Activated T-cell treated with anti-CD3 and anti-CD28 coated beads for 48 hours (primary cell): ENCODE measurements at regions not wholly inside any gene's neighbourhood (a gene's known extent, or its start where the extent isn't known, plus 50 kb on each side); places are given as distances from the start of the nearest gene placed in this dataset.

ENCODE experiments used
- DNase-seq: peaks from one replicate; pipeline ENCODE4 v3.0.0-alpha.2; 2020; ENCODE audit warnings: low read depth

DNA sequence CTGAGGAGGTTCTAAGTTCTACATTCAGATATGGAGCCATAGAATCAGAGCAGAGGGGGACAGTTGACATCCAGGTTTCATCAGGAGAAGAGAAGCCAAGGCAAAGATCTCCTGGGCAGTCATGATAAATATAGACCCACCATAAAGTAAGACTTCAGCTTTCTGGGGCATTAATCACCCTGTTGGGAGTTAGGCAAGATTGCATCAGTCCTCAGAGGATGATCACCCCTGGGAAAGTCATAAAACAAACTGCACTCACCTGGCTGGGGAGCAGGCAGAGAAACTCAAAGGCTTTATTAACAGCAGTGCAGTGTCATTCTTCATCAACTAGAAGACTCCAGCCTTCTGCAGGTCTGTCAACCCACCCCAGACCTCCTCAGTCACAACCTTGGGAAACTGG lies 301.3 kb upstream of the JARID2 start:
- no peak for DNase-seq

DNA sequence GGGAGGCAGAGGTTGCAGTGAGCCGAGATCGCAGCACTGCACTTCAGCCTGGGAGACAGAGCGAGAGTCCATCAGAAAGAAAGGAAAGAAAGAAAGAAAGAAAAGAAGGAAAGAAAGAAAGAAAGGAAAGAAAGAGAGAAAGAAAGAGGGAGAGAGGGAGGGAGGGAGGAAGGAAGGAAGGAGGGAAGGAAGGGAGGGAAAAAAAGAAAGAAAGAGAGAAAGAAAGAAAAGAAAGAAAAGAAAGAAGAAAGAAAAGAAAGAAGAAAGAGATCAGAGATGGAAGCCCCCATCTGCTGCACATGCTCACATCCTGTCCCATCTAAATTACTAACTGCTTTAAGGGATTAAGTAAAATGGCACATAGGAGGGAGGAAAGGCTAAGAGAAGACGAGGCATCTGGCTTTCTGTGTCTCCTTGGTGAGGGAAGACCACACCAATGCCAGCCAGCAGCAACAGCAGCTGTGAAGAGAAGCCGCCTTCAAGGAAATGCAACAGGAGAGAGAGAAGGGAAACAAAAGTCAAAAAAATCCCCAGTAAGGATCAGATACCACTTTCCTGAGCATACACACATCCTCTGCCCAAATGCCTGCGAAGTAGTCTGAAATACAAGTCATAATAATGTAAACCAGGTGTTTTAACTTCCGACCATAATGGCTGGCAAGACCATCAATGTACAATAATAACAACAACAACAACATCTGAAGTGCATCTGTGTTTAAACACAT lies 300.2 kb upstream of the JARID2 start:
- DNase-seq = no peak

DNA sequence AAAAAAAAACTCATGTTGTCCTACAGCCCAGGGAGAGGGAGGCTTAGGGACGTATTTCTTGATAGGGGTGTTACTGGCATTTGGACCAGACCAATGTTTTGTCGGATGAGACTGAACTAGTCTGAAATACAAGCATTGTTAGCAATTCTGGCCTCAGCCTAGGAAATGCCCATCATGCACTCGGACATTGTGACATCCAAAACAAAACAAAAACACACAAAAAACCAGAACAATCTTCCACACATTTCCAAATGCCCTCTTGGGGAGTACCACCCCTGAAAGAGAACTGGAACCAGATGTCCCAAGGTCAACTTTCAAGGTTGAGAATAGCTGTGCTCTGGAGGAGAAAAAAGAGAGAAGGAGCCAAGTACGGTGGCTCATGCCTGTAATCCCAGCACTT lies 299.1 kb upstream of the JARID2 start:
- DNase-seq = no peak

DNA sequence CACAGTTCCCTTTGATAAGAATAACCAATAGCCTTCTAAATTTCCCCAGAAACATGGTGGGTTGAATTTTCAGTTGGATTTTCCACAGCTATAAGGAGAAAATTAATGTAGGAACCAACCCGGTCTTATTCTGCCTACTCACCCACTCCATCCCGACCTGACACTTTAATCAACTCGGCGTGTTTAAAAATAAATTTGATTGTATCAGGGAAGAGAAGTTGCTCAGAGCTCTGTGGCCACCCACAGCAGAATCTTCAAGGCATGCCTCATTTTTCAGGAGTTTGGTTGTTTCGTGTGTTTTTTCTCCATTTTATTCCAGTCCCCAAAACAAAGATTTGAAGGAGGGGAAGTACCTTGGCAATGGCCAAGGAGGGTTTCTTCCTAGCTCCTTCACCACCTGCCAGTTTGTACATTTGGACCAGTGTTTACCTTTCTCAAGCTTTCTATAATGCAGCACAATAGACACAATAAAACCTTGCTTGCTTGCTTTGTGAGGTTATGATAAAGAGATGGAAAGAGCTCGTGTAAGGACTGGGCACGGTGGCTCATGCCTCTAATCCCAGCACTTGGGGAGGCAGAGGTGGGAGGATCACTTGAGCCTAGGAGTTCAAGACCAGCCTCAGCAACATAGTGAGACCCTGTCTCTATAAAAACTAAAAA lies 297.2 kb upstream of the JARID2 start:
- DNase-seq = no peak

DNA sequence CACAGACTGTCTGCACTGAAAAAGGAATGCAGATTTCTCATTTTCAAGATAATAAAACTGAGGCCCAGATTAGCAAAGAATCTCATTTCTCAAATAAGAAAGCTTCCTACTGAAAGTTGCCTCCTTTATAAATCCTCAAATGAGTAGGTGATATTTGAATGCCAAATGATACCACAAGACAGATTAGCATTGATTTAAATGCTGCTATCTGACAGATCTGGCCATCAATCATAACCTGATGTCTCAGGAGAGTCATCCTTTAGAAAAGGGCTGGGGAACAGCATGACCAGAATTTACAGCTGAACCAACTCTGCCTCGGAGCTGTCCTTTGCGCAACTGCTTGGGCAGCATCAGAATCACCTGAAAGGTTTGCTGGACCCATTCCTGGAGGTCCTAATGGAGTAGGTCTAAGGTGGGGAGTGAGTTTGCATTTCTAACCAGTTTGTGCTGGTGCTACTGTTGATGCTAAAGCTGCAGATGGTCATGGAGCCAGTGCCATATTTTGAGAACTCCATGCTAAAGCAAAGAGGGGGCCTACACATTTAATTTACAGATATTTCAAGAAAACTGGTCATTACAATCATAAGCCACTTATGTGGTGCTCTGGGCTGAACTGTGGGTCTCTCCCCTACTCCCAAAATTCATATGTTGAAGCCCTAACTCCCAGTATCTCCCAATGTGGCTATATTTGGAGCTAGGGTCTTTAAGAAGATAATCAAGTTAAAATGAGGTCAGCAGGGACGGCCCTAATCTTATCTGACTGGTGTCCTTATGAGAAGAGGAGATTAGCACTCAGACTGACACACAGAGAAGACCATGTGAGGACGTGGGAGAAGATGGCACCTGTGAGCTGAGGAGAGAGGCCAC lies 295.5 kb upstream of the JARID2 start:
- no peak for DNase-seq

DNA sequence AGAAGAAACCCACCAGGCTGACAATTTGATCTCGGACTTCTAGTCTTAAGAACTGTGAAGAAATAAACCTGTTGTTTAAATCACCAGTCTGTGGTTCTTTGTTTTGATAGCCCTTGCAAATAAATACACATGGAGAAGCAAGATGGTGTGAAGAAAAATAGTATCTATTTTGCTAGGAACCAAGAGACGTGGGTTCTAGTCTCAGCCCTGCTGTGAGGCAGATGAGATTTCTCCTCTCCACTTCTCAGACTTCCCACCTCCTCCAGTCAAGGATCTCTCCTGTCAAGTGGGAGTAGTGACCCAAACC lies 294.9 kb upstream of the JARID2 start:
- no peak for DNase-seq

DNA sequence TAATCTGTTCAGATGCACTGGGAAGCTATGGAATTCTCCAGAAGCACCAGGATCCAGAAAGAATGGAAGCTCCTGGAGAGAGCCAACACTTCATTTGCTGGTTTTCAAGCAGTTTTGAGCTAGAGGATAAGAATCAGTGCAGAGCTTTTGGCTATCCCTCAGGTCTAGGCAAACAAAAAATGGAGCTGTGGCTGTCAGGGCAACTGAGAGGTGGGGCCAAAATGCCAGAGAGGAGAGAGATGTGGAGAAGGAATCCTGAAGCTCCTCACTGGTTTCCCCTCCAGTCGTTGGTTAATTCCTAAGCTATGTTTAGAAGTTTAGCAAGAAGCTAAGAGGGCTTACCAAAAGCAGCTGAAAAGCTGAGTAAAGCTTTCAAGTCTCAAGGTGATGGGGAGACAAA lies 294.2 kb upstream of the JARID2 start:
- no peak for DNase-seq

DNA sequence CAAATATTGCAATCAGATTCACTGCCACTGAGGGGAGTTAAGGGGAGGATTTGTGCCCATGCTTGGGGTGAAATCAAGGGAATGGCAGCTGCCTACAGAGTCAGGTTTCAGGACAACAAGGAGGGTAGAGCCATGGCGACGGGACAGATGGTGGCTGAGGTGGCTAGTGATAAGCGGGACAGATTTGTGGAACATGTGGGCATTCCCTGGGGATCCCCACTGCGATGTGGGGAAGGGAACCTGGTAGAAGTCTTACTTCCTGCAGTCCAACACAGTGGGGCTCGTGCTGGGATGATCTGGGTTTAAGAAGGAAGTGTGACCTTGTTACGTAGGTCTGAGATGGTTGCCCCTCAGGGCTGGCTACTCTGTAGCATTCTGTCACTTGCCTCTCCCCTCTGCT lies 292.0 kb upstream of the JARID2 start:
- no peak for DNase-seq

DNA sequence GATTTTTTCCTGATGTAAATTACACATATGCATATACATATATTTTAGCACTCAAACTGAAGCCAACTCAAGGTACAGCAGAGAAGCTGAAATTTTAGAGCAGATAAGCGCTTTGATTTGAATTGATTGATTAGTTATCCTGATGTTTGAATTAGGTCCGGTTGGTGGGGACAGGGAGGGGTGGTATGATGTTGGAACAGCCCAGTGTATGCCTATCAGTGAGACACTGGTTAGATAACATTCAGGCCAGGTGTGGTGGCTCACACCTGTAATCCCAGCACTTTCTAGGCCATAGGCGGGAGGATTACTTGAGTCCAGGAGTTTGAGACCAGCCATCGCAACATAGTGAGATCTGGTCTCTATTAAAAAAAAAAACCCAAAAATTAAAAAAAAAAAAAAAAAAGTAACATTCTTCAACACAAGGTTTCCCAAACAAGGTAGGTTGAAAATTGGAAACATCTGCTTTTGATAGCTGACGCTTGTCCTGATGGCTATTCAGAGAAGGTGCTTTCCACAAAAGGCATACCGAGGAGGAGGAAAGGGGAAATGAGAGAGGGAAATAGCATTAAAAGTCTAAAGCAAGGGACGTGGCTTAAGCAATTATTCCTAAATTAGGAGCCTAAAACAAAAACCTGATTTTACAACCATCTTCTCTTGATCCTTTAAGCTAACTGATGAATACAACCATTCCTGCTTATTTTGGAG lies 288.4 kb upstream of the JARID2 start:
- DNase-seq = no peak

DNA sequence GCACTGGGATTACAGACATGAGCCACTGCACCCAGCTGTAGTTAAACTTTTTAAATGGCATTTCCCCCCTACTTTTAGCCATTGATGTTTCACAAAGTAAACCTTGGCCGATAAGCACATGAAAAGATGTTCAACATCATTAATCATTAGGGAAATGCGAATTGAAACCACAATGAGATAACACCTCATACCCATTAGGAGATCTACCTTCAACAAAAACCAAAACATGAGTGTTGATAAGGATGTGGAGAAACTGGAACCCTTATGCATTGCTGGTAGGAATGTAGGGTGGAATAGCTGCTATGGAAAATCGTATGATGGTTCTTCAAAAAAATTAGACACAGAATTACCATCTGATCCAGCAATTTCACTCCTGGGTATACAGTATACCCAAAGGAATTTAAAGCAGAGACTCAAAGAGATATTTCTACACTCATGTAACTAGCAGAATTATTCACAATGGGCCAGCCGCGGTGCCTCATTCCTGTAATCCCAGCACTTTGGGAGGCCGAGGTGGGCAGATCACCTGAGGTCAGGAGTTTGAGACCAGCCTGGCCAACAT lies 286.5 kb upstream of the JARID2 start:
- DNase-seq = no peak

DNA sequence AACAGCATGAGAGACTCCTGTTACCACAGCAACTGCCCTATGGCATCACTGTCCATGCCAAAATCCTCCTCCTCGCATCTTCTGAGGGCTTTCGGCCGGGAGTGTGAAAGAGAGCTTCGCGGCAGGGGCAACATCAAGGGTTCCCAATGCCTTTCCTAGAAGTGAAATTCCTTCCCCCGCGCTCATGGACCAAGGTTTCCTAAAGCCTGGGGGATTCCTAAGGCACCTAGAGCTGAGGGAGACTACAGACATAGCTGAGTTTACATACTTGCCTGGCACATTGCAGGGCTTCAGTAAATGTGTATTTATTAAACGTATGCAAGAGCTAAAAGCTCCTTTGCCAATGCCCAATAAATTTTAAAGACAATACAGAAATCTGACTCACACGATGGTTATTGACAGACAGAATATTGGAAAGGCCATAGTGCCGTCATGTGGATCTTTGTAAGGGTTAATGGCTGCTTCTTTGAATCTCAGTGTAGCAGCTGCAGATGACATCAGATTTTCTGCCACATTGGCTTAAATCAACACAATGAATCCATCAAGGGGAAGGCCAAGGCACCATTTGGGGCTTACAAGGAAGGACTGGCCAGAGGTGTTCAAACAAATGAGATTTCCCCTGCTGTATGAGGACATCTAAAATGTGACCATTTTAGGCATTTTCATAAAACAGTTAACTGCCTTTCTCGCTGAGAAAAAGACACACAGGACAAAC lies 281.2 kb upstream of the JARID2 start:
- no peak for DNase-seq

DNA sequence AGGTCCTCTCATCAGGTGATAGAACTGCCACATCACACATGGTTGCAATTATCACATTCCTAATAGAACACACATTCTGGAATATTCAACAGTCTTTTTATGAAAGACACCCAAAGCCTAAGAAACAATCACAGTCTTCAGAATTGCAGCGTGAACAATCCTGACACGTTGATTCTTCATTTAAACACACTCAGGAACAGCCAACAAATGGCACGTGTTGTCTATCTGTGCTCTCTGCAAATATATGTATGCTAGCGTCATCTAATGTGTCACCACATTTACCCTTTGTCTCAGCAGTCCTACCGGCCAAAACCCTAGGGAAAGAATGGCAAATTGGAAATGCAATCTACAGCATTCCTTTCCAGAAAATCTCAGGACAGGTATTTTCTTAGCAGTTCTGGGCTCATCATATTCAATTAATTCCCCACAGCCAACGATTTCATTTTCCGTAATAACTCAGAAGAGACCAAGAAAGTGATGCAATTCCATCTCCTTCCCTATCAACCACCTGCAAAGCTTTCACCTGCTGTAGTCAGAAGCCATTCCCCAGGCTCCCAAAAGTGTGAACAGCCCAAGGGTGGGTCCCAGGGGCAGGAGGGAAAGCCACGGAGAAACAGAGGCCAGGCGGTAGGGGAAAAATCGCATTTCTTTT lies 280.3 kb upstream of the JARID2 start:
- no peak for DNase-seq

DNA sequence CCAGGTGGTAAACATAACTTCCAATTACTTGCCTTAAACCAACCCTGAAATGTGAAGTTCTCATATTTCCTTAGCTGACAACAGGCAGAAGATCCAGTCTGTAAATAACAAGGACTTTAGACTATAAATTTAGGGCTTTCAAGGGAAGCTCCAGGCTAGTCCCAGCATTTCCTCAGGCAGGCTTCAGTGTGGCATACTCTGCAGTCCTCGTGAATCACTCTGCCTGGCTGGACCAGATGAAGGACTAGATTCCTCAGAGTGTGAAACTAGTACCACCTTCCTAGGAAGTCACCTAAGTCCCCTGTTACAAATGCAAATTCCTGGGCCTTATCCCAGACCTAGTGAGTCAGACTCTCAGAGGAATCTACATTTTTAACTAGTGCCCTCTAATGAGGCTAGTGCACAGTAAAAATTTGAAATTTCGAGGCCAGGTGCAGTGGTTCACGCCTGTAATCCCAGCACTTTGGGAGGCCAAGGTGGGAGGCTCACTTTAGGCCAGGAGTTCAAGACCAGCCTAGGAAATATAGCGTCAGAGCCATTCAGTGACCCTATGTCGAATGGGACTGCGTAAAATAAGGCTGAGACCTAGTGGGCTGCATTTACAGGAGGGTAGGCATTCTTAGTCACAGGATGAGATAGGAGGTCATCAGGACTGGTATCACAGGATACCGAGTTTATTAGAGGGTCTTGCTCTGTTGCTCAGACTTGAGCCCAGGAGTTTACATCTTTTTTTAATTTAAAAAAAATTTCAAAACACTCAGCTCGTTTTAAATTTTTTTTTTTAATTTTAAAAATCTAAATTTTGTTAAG lies 279.6 kb upstream of the JARID2 start:
- DNase-seq = no peak

DNA sequence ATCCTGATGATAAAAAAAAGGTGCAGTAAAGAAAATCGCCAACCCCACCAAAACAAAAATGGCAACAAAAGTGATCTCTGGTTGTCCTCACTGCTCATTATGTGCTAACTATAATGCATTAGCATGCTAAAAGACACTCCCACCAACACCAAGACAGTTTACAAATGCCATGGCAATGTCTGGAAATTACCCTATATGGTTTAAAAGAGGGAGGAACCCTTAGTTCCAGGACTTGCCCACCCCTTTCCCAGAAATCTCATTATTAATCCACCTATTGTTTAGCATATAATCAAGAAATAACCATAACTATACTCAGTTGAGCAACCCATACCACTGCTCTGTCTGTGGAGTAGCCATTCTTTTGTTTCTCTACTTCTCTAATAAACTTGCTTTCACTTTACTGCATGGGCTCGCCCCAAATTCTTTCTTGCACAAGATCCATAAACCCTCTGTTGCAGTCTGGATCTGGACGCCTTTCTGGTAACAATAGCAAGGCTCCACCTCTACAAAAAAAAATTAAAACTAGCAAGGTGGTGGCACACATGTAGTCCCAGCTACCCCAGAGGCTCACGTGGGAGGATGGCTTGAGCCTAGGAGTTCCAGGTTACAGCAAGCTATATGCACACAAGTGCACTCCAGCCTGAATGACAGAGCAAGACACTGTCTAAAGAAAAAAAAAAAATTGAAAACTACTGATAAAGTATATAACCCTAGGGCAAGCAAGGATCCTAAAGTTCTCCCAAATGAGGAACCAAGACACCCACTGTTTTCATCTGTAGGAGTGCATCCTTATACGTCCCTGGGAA lies 278.8 kb upstream of the JARID2 start:
- no peak for DNase-seq

DNA sequence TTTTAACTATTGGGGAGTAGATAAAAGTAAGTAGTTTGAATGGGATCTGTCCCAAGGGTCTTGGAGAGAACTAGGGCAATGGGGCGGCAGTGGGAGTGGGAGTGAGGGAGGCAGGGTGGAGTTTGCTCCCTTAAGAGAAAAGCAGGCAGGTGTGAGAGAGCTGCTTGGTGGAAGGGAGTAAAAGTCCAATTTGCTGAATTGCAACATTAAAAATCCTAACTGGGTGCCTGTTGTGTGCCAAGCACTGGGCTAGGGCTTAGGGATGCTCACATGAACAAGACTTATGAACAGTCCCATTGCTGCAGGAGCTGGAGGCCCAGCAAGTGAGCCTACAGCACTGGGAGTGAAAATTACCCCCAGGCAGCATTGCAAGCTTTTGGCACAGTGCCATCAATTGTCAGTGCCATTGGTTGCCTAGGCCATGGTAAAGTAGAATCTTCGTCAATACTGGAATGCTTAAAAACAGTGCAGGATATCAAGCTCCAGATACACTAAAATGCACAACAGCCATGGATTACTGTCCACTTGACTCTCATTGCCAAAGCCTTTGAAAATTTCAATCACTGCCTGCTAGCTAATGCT lies 277.7 kb upstream of the JARID2 start:
- DNase-seq = no peak

DNA sequence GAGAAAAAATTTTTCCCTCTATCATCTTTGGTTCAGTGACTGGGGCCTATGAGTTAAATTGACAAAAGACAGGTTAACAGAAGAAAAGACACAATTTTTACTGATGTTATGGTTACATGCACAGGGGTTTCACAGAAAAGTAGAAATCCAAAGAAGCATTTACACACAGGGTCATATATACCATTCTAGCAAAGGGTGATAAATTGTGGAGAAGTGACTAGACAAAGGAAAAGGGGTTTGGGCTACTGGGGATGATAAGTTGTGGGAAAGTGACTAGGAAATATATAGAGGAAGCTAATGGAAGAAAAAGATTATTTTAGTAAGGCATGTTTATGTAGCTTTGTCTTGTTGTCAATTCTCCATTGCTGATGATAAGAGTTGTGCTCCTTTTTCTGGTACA lies 276.7 kb upstream of the JARID2 start:
- no peak for DNase-seq

DNA sequence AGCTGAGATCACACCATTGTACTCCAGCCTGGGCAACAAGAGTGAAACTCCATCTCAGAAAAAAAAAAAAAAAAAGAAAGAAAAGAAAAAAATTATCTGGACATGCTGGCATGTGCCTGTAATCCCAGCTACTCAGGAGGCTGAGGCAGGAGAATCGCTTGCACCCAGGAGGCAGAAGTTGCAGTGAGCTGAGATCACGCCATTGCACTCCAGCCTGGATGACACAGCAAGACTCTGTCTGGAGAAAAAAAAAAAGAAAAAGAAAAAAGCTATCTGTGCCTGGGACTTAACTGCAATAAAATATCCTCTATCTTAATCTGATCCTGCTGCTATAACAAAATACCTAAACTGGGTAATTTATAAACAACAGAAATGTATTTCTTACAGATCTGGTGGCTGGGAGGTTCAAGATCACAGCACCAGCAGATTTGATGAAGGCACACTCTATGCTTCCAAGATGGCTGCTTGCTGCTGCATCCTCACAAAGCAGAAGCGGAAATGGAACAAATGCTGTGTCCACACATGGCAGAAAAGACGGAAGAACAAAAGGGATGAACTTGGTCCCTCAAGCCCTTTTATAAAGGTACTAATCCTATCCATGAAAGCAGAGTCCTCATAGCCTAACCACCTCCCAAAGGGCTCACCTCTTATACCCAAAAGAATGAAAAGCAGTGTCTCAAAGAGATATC lies 273.3 kb upstream of the JARID2 start:
- no peak for DNase-seq

DNA sequence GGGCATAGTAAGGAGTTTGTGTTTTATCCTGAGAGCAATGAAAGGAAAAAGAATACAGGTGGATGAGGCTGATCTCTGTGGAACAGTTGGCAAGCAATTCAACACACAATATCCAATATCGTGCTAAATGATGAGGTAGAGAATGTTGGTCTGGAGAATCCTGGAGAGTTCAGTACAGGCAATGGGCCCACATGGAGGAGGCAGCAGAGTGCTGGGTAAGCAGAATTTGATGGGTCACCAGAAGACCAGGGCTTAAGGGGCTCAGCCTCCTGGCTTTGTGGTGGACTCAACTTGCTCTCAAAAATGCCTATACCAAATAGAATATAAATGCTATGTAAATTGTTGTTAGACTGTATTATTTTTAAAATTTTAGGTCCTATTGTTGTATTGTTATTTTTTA lies 271.5 kb upstream of the JARID2 start:
- no peak for DNase-seq
